Nephron progenitor cell (in vitro differentiated cells): ENCODE measurements at regions not wholly inside any gene's neighbourhood (a gene's known extent, or its start where the extent isn't known, plus 50 kb on each side); places are given as distances from the start of the nearest gene placed in this dataset.
"Not testable (repeated sequence)": the region's sequence is repeated elsewhere in the genome, so short reads cannot be mapped to it uniquely, and the experiment has no call there.

Experiments
- DNase-seq: peaks from one replicate; pipeline ENCODE4 v3.0.0; 2021
- H3K27ac Mint-ChIP-seq: 2 replicates; pipeline ENCODE4 v1.8.0; 2021; ENCODE audit warnings: mild to moderate bottlenecking, moderate library complexity, mixed read lengths
- H3K27me3 Mint-ChIP-seq: 2 replicates; pipeline ENCODE4 v1.8.0; 2021; ENCODE audit warnings: mild to moderate bottlenecking, low read depth, mixed read lengths; ENCODE audit not compliant: poor library complexity
- H3K36me3 Mint-ChIP-seq: 2 replicates; pipeline ENCODE4 v1.8.0; 2021; ENCODE audit warnings: low read depth, mixed read lengths
- H3K4me1 Mint-ChIP-seq: 2 replicates; pipeline ENCODE4 v1.8.0; 2021; ENCODE audit warnings: mixed read lengths
- H3K4me3 Mint-ChIP-seq: 2 replicates; pipeline ENCODE4 v1.8.0; 2021; ENCODE audit warnings: mild to moderate bottlenecking, moderate library complexity, mixed read lengths
- H3K9me3 Mint-ChIP-seq: 2 replicates; pipeline ENCODE4 v1.8.0; 2021; ENCODE audit warnings: mild to moderate bottlenecking, moderate library complexity, mixed read lengths
- CTCF ChIP-seq: fragments of 200-600 bp; sonication (generic); IDR thresholded peaks from 2 replicates; pipeline ENCODE4 v1.5.0; 2021; ENCODE audit warnings: antibody characterized with exemption

GRCh38 chr2:8125741-8126711 lies 555.8 kb upstream of the ID2 start:
- no peaks in the 10 kb centered on the region for H3K36me3 Mint-ChIP-seq
- no peak overlapping the region for H3K4me3 Mint-ChIP-seq
- TF ChIP-seq CTCF, result no peak

GRCh38 chr2:8126783-8127182 lies 555.1 kb upstream of the ID2 start:
- Mint-ChIP-seq H3K4me3 (no peak overlapping the region), H3K9me3 (peaks cover 21% of the 10 kb centered on the region), H3K27me3 (peaks cover 9% of the 10 kb centered on the region), H3K27ac (no peak overlapping the region), H3K4me1 (peaks cover 8% of the 10 kb centered on the region), H3K36me3 (no peaks in the 10 kb centered on the region)
- TF ChIP-seq CTCF, result no peak
- DNase-seq, result no peak

More at GRCh38 chr2:8125741-8126711, 555.8 kb upstream of the ID2 start:
- peaks cover 9% of the 10 kb centered on the region for H3K27me3 Mint-ChIP-seq
- H3K4me1 Mint-ChIP-seq, result peaks cover 11% of the 10 kb centered on the region
- H3K27ac Mint-ChIP-seq, result peak overlapping the region; percentile 45
- peaks cover 21% of the 10 kb centered on the region for H3K9me3 Mint-ChIP-seq
- no peak for DNase-seq

GRCh38 chr2:8131423-8131822 lies 550.4 kb upstream of the ID2 start:
- DNase-seq, H3K27ac Mint-ChIP-seq, H3K27me3 Mint-ChIP-seq, H3K36me3 Mint-ChIP-seq, H3K4me3 Mint-ChIP-seq: not testable (repeated sequence)
- H3K4me1 Mint-ChIP-seq, result peaks cover 37% of the 10 kb centered on the region
- peaks cover 21% of the 10 kb centered on the region for H3K9me3 Mint-ChIP-seq

GRCh38 chr2:8132351-8132831 lies 549.5 kb upstream of the ID2 start:
- TF ChIP-seq CTCF, result no peak
- H3K36me3 Mint-ChIP-seq, result peaks cover 4% of the 10 kb centered on the region
- no peak for DNase-seq
- H3K4me3 Mint-ChIP-seq, result no peak overlapping the region
- H3K4me1 Mint-ChIP-seq, result peaks cover 37% of the 10 kb centered on the region
- H3K27me3 Mint-ChIP-seq, result no peaks in the 10 kb centered on the region
- peaks cover 18% of the 10 kb centered on the region for H3K9me3 Mint-ChIP-seq
- no peak overlapping the region for H3K27ac Mint-ChIP-seq

GRCh38 chr2:8132879-8133278 lies 549.0 kb upstream of the ID2 start:
- Mint-ChIP-seq H3K4me1 (peaks cover 40% of the 10 kb centered on the region), H3K27me3 (no peaks in the 10 kb centered on the region), H3K27ac (peak overlapping the region; percentile 82), H3K9me3 (peaks cover 13% of the 10 kb centered on the region), H3K36me3 (peaks cover 4% of the 10 kb centered on the region), H3K4me3 (no peak overlapping the region)
- DNase-seq, result no peak
- TF ChIP-seq CTCF, result no peak

GRCh38 chr2:8133363-8133762 lies 548.5 kb upstream of the ID2 start:
- Mint-ChIP-seq H3K36me3 (peaks cover 4% of the 10 kb centered on the region), H3K27ac (peak overlapping the region; percentile 82), H3K9me3 (peaks cover 10% of the 10 kb centered on the region), H3K4me1 (peaks cover 42% of the 10 kb centered on the region), H3K4me3 (no peak overlapping the region), H3K27me3 (no peaks in the 10 kb centered on the region)
- DNase-seq, result no peak
- TF ChIP-seq CTCF, result no peak
